H7 (cell line): ENCODE measurements at regions not wholly inside any gene's neighbourhood (a gene's known extent, or its start where the extent isn't known, plus 50 kb on each side); places are given as distances from the start of the nearest gene placed in this dataset.

Experiments used
- DNase-seq: peaks from one replicate; pipeline ENCODE4 v3.0.0; 2012
- H3K27me3 ChIP-seq: 2 replicates; pipeline ENCODE4 v1.6.0; 2011; ENCODE audit warnings: mild to moderate bottlenecking, low read length; ENCODE audit not compliant: control insufficient read depth, insufficient read depth
- H3K36me3 ChIP-seq: replicated peaks from 2 replicates; pipeline ENCODE4 v1.5.1; 2011; ENCODE audit warnings: low read length; ENCODE audit not compliant: control insufficient read depth, insufficient read depth
- H3K4me3 ChIP-seq: 2 replicates; pipeline ENCODE4 v1.5.1; 2011; ENCODE audit warnings: low read depth, mild to moderate bottlenecking, control low read depth, low read length, moderate library complexity; ENCODE audit not compliant: insufficient read depth

DNA sequence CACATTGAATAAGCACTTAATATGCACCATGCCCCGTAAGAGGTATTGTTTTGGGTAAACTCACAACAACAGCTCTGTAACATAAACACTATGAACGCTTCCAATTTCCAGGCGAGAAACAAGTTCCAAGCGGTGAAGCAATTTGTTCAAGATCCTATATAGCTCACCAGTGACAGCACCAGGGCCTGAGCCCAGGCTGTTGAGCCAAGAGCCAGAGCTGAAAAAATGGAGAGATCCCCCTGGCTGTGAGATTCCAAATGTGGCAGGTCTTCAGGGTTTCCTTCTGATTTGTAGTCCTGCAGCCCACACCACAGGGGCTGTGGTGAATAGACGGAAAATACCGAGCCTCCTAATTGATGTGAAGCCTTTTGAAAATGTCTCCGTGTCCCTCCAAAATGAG lies 268.0 kb upstream of the KIRREL3 start:
- DNase-seq, result no peak
- H3K36me3 ChIP-seq, result no peaks in the 10 kb centered on the region
- H3K4me3 ChIP-seq, result no peak overlapping the region
- no peaks in the 10 kb centered on the region for H3K27me3 ChIP-seq

- no peak overlapping the region for H3K4me3 ChIP-seq
- DNase-seq, result no peak
- no peaks in the 10 kb centered on the region for H3K27me3 ChIP-seq
- H3K36me3 ChIP-seq, result no peaks in the 10 kb centered on the region
Observed at GRCh38 chr11:127259102-127259501, 258.5 kb upstream of the KIRREL3 start.

DNA sequence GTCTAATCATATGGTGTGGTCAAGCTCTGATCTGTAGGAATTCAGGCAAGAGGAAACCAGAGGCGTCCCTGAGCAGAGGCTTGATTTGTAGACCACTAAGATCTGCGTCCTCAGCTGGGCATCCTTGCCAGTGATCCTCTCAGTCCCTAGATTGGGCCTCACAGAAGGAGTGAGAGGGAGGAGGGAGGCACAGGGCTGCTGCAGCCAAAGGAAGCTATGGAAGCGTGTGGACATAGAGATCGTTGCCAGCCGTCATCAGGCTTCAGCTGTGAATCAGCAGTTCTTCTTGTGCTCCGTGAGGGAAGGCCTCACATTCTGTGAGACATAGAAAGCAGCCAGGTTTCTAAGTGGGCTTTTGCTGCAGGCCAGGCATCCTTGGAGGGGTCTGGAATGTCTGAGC lies 254.6 kb upstream of the KIRREL3 start:
- DNase-seq, result no peak
- H3K27me3 ChIP-seq, result no peaks in the 10 kb centered on the region
- H3K36me3 ChIP-seq, result no peaks in the 10 kb centered on the region
- H3K4me3 ChIP-seq, result no peak overlapping the region

GRCh38 chr11:127252321-127252720 lies 251.8 kb upstream of the KIRREL3 start:
- no peaks in the 10 kb centered on the region for H3K36me3 ChIP-seq
- DNase-seq, result no peak
- no peak overlapping the region for H3K4me3 ChIP-seq
- no peaks in the 10 kb centered on the region for H3K27me3 ChIP-seq

GRCh38 chr11:127249576-127249975 lies 249.0 kb upstream of the KIRREL3 start:
- no peak for DNase-seq
- H3K27me3 ChIP-seq, result no peaks in the 10 kb centered on the region
- H3K4me3 ChIP-seq, result no peak overlapping the region
- no peaks in the 10 kb centered on the region for H3K36me3 ChIP-seq

DNA sequence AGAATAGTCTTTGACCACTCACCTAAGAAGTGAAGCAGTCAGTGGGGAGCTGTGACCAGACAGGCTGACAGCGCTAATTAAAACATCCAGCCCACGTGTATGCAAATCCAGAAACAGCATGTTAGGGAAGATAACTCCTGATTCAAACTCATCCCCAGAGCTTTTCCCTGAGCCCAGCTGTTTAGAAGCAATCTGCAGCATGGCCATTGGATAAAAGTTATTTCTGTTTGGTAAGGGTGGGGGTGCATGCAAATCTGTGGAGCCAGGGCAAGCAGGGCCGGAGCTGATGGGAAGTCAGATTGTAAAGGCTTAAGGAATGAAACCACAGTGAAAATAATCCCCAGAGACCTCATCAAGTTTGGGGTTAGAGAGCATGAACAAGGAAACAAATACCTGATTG lies 247.9 kb upstream of the KIRREL3 start:
- H3K36me3 ChIP-seq, result no peaks in the 10 kb centered on the region
- H3K4me3 ChIP-seq, result no peak overlapping the region
- DNase-seq, result no peak
- no peaks in the 10 kb centered on the region for H3K27me3 ChIP-seq

- Histone ChIP-seq H3K27me3 (no peaks in the 10 kb centered on the region), H3K4me3 (no peak overlapping the region), H3K36me3 (no peaks in the 10 kb centered on the region)
- peak; percentile 15 for DNase-seq
Observed at GRCh38 chr11:127247261-127247851, 246.8 kb upstream of the KIRREL3 start.

DNA sequence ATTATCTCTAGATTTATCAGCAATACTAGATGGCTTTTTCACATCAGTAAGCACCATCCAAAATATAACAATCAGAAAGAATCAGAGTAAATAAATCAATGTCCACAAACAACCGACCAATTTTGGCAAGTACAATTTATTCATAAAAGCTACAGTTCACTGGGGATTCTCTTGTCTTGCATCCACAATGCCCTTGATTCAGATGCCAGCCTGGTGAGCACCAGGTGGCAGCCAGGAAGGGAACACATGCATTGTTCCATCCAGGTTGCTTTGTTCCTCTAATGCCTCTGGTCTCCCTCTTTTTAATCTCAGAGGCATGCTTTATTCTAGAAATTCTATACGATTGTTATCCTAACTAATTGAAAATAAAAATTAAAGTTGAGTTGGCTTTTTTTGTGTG lies 242.1 kb upstream of the KIRREL3 start:
- H3K36me3 ChIP-seq, result no peaks in the 10 kb centered on the region

DNA sequence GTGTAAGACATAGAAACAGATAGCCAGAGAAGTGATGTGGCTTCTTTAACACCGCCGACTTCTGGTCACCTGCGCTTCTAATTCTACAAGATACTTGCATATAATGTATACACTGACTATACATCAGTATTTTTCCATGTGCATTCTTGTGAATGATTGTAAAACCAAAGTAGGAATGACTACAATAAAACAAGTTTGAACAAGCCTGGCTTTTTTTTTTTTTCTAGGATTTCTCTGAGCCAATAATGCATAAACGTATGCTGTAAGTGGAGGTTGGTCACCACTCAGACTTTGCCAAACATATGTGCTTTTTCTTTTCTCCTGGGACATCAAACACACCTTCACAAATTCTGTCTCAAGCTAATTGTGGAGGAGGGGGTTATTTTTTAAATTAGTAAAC lies 237.8 kb upstream of the KIRREL3 start:
- Histone ChIP-seq H3K27me3 (no peaks in the 10 kb centered on the region), H3K36me3 (no peaks in the 10 kb centered on the region), H3K4me3 (no peak overlapping the region)
- DNase-seq, result no peak

More for the DNA sequence above, 242.1 kb upstream of the KIRREL3 start:
- H3K27me3 ChIP-seq, result no peaks in the 10 kb centered on the region
- H3K4me3 ChIP-seq, result no peak overlapping the region
- DNase-seq, result no peak

GRCh38 chr11:127236776-127237175 lies 236.2 kb upstream of the KIRREL3 start:
- no peak for DNase-seq
- no peak overlapping the region for H3K4me3 ChIP-seq
- no peaks in the 10 kb centered on the region for H3K36me3 ChIP-seq

GRCh38 chr11:127233998-127234397 lies 233.4 kb upstream of the KIRREL3 start:
- DNase-seq, result no peak
- Histone ChIP-seq H3K36me3 (no peaks in the 10 kb centered on the region), H3K27me3 (no peaks in the 10 kb centered on the region)

More at GRCh38 chr11:127236776-127237175, 236.2 kb upstream of the KIRREL3 start:
- no peaks in the 10 kb centered on the region for H3K27me3 ChIP-seq

GRCh38 chr11:127230392-127230791 lies 229.8 kb upstream of the KIRREL3 start:
- Histone ChIP-seq H3K27me3 (no peaks in the 10 kb centered on the region), H3K36me3 (no peaks in the 10 kb centered on the region), H3K4me3 (no peak overlapping the region)
- DNase-seq, result no peak

More at GRCh38 chr11:127233998-127234397, 233.4 kb upstream of the KIRREL3 start:
- H3K4me3 ChIP-seq, result no peak overlapping the region

DNA sequence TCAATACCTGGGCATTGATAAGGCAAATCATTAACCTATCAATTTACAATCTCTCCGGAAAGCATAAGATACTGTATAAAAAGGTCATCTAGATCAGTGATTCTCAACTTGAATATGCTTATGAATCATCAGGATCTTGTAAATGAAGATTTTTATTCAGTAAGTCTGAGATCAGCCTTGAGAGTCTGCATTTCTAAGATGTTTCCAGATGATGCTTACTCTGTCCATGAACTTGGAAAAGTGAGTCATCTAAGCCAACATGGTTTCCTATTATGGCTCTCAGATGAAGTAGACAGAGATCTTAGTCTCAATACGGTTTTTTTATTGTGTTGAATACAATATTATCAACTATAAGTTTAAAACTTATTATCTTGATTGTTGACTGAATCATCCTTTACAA lies 226.4 kb upstream of the KIRREL3 start:
- no peak for DNase-seq
- H3K27me3 ChIP-seq, result no peaks in the 10 kb centered on the region
- H3K36me3 ChIP-seq, result no peaks in the 10 kb centered on the region
- H3K4me3 ChIP-seq, result no peak overlapping the region

DNA sequence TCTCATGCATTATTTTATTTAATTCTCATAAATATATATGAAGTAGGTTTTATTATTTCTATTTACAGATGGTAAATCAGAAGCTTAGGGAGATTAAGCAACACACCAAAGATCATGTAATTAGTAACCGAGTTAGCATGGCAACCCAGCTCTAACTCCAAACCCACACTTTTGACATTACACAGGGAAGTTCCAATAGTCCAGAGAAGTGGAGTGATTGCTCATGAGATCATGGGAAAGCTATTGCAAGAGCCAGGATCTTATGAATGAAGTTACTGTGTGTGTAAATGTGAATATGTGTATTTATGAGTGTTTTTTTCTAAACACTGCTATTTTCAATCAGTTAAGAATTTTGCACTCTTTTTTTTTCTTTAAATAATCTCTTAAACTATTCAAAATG lies 225.8 kb upstream of the KIRREL3 start:
- H3K36me3 ChIP-seq, result no peaks in the 10 kb centered on the region
- H3K27me3 ChIP-seq, result no peaks in the 10 kb centered on the region
- no peak for DNase-seq
- no peak overlapping the region for H3K4me3 ChIP-seq

- Histone ChIP-seq H3K27me3 (no peaks in the 10 kb centered on the region), H3K36me3 (no peaks in the 10 kb centered on the region), H3K4me3 (no peak overlapping the region)
- no peak for DNase-seq
Observed at GRCh38 chr11:127225619-127226018, 225.0 kb upstream of the KIRREL3 start.

- H3K4me3 ChIP-seq, result no peak overlapping the region
- H3K27me3 ChIP-seq, result no peaks in the 10 kb centered on the region
- H3K36me3 ChIP-seq, result no peaks in the 10 kb centered on the region
- DNase-seq, result no peak
Observed at GRCh38 chr11:127224276-127224675, 223.7 kb upstream of the KIRREL3 start.
